ENCODE measurements at regions not wholly inside any gene's neighbourhood (a gene's known extent, or its start where the extent isn't known, plus 50 kb on each side); places are given as distances from the start of the nearest gene placed in this dataset.

DNA sequence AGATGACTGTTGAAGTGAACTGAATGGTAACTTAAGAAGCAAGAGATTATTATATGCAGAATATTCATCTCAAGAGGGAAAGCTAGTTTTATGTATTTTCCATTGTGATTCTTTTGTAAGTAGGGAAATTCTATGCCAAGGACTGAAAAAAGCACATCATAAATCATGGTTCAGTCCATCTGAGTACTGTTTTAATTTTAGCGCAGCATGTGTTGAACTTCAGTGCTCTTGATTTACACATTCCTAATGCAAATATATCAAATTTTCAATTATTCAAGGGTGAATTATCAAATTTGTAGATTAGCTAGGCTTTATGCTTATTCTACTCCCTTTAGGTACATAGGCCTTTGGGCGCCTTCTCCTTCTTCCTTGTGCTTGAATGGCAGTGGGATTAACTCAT lies 50.3 kb upstream of the TCF12 start:
- H3K4me3 ChIP-seq (ENCODE audit: low read length): no peak overlapping the region
- no peaks in the 10 kb centered on the region for H3K79me2 ChIP-seq (ENCODE audit: control insufficient read depth, low read length)
- peaks cover 7% of the 10 kb centered on the region for H3F3A ChIP-seq (ENCODE audit: control insufficient read depth, insufficient read depth)
- TF ChIP-seq EZH2phosphoT487 (IDR thresholded peaks at IDR 0.05; ENCODE audit: borderline replicate concordance, low read length): no peak
- TF ChIP-seq, protein P1, sequence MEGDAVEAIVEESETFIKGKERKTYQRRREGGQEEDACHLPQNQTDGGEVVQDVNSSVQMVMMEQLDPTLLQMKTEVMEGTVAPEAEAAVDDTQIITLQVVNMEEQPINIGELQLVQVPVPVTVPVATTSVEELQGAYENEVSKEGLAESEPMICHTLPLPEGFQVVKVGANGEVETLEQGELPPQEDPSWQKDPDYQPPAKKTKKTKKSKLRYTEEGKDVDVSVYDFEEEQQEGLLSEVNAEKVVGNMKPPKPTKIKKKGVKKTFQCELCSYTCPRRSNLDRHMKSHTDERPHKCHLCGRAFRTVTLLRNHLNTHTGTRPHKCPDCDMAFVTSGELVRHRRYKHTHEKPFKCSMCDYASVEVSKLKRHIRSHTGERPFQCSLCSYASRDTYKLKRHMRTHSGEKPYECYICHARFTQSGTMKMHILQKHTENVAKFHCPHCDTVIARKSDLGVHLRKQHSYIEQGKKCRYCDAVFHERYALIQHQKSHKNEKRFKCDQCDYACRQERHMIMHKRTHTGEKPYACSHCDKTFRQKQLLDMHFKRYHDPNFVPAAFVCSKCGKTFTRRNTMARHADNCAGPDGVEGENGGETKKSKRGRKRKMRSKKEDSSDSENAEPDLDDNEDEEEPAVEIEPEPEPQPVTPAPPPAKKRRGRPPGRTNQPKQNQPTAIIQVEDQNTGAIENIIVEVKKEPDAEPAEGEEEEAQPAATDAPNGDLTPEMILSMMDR (IDR thresholded peaks at IDR 0.05; ENCODE audit: low read depth, low read length, poor library complexity, severe bottlenecking): no peak
- no peaks in the 10 kb centered on the region for H3K36me3 ChIP-seq (ENCODE audit: control insufficient read depth, low read length)
- no peaks in the 10 kb centered on the region for H3K9me3 ChIP-seq (ENCODE audit: control insufficient read depth, insufficient read depth, low read length)
- H3K4me1 ChIP-seq (ENCODE audit: control insufficient read depth, low read length): peaks cover 37% of the 10 kb centered on the region
- peak overlapping the region; percentile 33; the same call in 1 of the 2 replicates for H3K27ac ChIP-seq (ENCODE audit: low read depth, low read length)
- no peak overlapping the region for H3K4me2 ChIP-seq (ENCODE audit: low read length)
- H3K27me3 ChIP-seq (ENCODE audit: control insufficient read depth, low read length): no peaks in the 10 kb centered on the region
- no peaks in the 10 kb centered on the region for H4K20me1 ChIP-seq (ENCODE audit: control insufficient read depth, insufficient read depth, low read depth, low read length)
- H3K9me2 ChIP-seq (replicated peaks; ENCODE audit: control insufficient read depth, low read length): no peaks in the 10 kb centered on the region

DNA sequence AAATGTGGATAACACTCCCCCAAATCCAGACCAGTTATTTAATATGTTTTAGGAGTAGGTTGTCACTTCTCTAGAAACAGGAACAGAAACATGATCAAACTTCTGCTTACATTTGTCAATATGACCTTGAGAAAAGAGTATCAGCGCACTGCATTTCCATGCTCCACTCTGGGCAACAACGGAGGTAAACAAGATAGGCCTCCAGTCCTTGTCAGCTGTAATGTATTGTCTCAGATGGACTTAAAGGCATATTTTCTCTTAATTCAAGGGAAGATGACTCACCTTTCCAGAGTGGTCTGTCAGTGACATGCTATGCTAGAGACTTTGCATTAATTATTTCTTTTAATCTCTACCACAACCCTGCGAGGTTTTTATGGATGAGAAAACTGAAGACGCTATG lies 51.6 kb upstream of the TCF12 start:
- Histone ChIP-seq H3K4me2 (ENCODE audit: low read length) (no peak overlapping the region), H4K20me1 (ENCODE audit: control insufficient read depth, insufficient read depth, low read depth, low read length) (no peaks in the 10 kb centered on the region), H3K27me3 (ENCODE audit: control insufficient read depth, low read length) (no peaks in the 10 kb centered on the region), H3K4me3 (ENCODE audit: low read length) (no peak overlapping the region), H3F3A (ENCODE audit: control insufficient read depth, insufficient read depth) (peaks cover 7% of the 10 kb centered on the region), H3K36me3 (ENCODE audit: control insufficient read depth, low read length) (no peaks in the 10 kb centered on the region), H3K9me3 (ENCODE audit: control insufficient read depth, insufficient read depth, low read length) (no peaks in the 10 kb centered on the region), H3K4me1 (ENCODE audit: control insufficient read depth, low read length) (peaks cover 37% of the 10 kb centered on the region), H3K27ac (ENCODE audit: low read depth, low read length) (no peak overlapping the region), H3K9me2 (replicated peaks; ENCODE audit: control insufficient read depth, low read length) (no peaks in the 10 kb centered on the region), H3K79me2 (ENCODE audit: control insufficient read depth, low read length) (no peaks in the 10 kb centered on the region)
- TF ChIP-seq EZH2phosphoT487 (IDR thresholded peaks at IDR 0.05; ENCODE audit: borderline replicate concordance, low read length): no peak
- TF ChIP-seq, protein P1 (IDR thresholded peaks at IDR 0.05; ENCODE audit: low read depth, low read length, poor library complexity, severe bottlenecking): no peak

DNA sequence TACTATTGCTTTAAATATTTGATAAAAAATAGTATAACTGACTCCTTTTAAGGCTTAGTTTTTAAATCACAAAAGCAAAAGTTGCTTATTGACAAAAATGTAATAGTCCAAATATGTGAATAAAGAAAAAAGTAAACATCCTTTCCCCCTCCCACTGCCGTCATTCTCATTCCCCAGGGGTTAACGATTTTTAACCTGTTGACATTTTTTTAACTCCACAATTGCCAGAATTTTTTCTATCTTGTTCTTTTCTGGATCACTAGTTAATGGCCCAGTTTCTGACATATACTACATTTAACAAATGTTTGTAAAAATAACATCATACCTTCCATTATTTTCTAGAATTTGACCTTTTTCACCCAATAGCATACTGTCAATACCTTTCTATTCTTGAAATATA lies 60.6 kb upstream of the TCF12 start:
- Histone ChIP-seq H3K9me3 (ENCODE audit: control insufficient read depth, insufficient read depth, low read length) (0 out of 2 replicates have a peak, but pooled peaks cover 2% of the 10 kb centered on the region), H3K79me2 (ENCODE audit: control insufficient read depth, low read length) (no peaks in the 10 kb centered on the region), H3K4me2 (ENCODE audit: low read length) (peak overlapping the region; percentile 17; the same call in 1 of the 2 replicates), H3K4me3 (ENCODE audit: low read length) (no peak overlapping the region), H3K9me2 (replicated peaks; ENCODE audit: control insufficient read depth, low read length) (no peaks in the 10 kb centered on the region), H3K27ac (ENCODE audit: low read depth, low read length) (no peak overlapping the region), H4K20me1 (ENCODE audit: control insufficient read depth, insufficient read depth, low read depth, low read length) (no peaks in the 10 kb centered on the region), H3K36me3 (ENCODE audit: control insufficient read depth, low read length) (no peaks in the 10 kb centered on the region), H3F3A (ENCODE audit: control insufficient read depth, insufficient read depth) (peaks cover 3% of the 10 kb centered on the region; the same call in 1 of the 2 replicates), H3K27me3 (ENCODE audit: control insufficient read depth, low read length) (no peaks in the 10 kb centered on the region), H3K4me1 (ENCODE audit: control insufficient read depth, low read length) (peaks cover 10% of the 10 kb centered on the region)
- no peak for TF ChIP-seq EZH2phosphoT487 (IDR thresholded peaks at IDR 0.05; ENCODE audit: borderline replicate concordance, low read length)
- TF ChIP-seq, protein P1 (IDR thresholded peaks at IDR 0.05; ENCODE audit: low read depth, low read length, poor library complexity, severe bottlenecking): no peak
